ENCODE measurements at regions not wholly inside any gene's neighbourhood (a gene's known extent, or its start where the extent isn't known, plus 50 kb on each side); places are given as distances from the start of the nearest gene placed in this dataset.
"Not testable (repeated sequence)": the region's sequence is repeated elsewhere in the genome, so short reads cannot be mapped to it uniquely, and the experiment has no call there.

GRCh38 chr2:14074691-14075090 is 557.8 kb upstream of the LRATD1 start:
- ATAC-seq (no peak), DNase-seq (no peak)
- no peak overlapping the region for H3K27ac ChIP-seq
- no peak for TF ChIP-seq CTCF (IDR thresholded peaks at IDR 0.05)
- no peaks in the 10 kb centered on the region for H3K36me3 ChIP-seq
- H3K4me1 ChIP-seq, result no peaks in the 10 kb centered on the region
- intact Hi-C loops (cut with DNase I), result no loop called here
- no peaks in the 10 kb centered on the region for H3K27me3 ChIP-seq (ENCODE audit: low read depth)
- H3K4me3 ChIP-seq, result no peak overlapping the region
- H3K9me3 ChIP-seq, result no peaks in the 10 kb centered on the region

GRCh38 chr2:14079576-14079975 is 552.9 kb upstream of the LRATD1 start:
- no peak for TF ChIP-seq CTCF (IDR thresholded peaks at IDR 0.05)
- Histone ChIP-seq H3K4me1 (no peaks in the 10 kb centered on the region), H3K27me3 (ENCODE audit: low read depth) (no peaks in the 10 kb centered on the region), H3K27ac (no peak overlapping the region), H3K9me3 (no peaks in the 10 kb centered on the region), H3K4me3 (no peak overlapping the region), H3K36me3 (no peaks in the 10 kb centered on the region)
- DNase-seq (no peak), ATAC-seq (no peak)
- intact Hi-C loops (cut with DNase I), result no loop called here

- Histone ChIP-seq H3K27ac (no peak overlapping the region), H3K36me3 (no peaks in the 10 kb centered on the region), H3K9me3 (no peaks in the 10 kb centered on the region), H3K4me1 (no peaks in the 10 kb centered on the region), H3K4me3 (no peak overlapping the region), H3K27me3 (ENCODE audit: low read depth) (no peaks in the 10 kb centered on the region)
- no peak for ATAC-seq
- no peak for DNase-seq
- intact Hi-C loops (cut with DNase I), result no loop called here
- TF ChIP-seq CTCF (IDR thresholded peaks at IDR 0.05), result no peak
Measured at GRCh38 chr2:14081521-14081920, 551.0 kb upstream of the LRATD1 start.

- ATAC-seq (no peak), DNase-seq (no peak)
- Histone ChIP-seq H3K4me3 (no peak overlapping the region), H3K27me3 (ENCODE audit: low read depth) (no peaks in the 10 kb centered on the region), H3K36me3 (no peaks in the 10 kb centered on the region), H3K27ac (no peak overlapping the region), H3K4me1 (no peaks in the 10 kb centered on the region), H3K9me3 (no peaks in the 10 kb centered on the region)
- intact Hi-C loops (cut with DNase I), result no loop called here
- no peak for TF ChIP-seq CTCF (IDR thresholded peaks at IDR 0.05)
Measured at GRCh38 chr2:14082640-14083039, 549.9 kb upstream of the LRATD1 start.

- Histone ChIP-seq H3K9me3 (no peaks in the 10 kb centered on the region), H3K4me1 (no peaks in the 10 kb centered on the region), H3K36me3 (no peaks in the 10 kb centered on the region), H3K4me3 (no peak overlapping the region), H3K27ac (no peak overlapping the region), H3K27me3 (ENCODE audit: low read depth) (no peaks in the 10 kb centered on the region)
- DNase-seq (no peak), ATAC-seq (no peak)
- intact Hi-C loops (cut with DNase I), result no loop called here
- no peak for TF ChIP-seq CTCF (IDR thresholded peaks at IDR 0.05)
Measured at GRCh38 chr2:14094592-14094991, 537.9 kb upstream of the LRATD1 start.

- H3K9me3 ChIP-seq; DNase-seq; H3K4me1 ChIP-seq; H3K27me3 ChIP-seq (ENCODE audit: low read depth); ATAC-seq; H3K27ac ChIP-seq; H3K36me3 ChIP-seq; intact Hi-C loops (cut with DNase I); H3K4me3 ChIP-seq: not testable (repeated sequence)
Measured at GRCh38 chr2:14099101-14099500, 533.4 kb upstream of the LRATD1 start.

All from lower lobe of right lung (tissue), 2 donors.